ENCODE measurements at regions not wholly inside any gene's neighbourhood (a gene's known extent, or its start where the extent isn't known, plus 50 kb on each side); places are given as distances from the start of the nearest gene placed in this dataset.

DNA sequence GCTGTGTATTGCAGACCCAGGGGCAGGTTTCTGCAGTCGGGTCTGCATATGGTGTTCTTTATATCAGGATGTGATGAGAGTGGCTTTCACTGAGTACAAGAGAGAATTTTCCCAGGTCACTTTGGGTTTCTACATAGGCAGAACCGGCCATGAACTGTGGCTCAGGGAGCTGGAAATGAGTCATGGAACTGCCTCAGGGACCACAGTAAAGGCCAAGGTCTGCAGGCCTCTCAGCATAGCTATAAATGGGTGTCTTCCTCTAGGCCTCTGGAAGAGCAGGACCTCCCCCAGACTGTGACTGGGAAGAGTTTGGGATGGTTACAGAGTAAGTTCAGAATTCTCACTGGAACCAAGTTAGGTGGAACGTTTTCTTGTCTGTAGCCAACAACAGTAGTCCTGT lies 51.8 kb upstream of the ZNF681 start:
- no peak overlapping the region for H3K4me3 ChIP-seq (replicated peaks in 1 of 2; ENCODE audit: low read depth in 2 of 2, low read length in 2 of 2)
- no peak for DNase-seq (ENCODE audit: low read depth in 2 of 2)
- no peak for TF ChIP-seq CTCF (IDR thresholded peaks at IDR 0.05; ENCODE audit: low read depth, low read length)

Measured in cardiac fibroblast (primary cell).